IMR-90 (cell line): ENCODE measurements at regions not wholly inside any gene's neighbourhood (a gene's known extent, or its start where the extent isn't known, plus 50 kb on each side); places are given as distances from the start of the nearest gene placed in this dataset.

Experiments used
- ATAC-seq: fragments of 200-7000 bp; cut with Tn5 transposase; 2 replicates; pipeline ENCODE4 v1.9.1; 2020; ENCODE audit warnings: low read depth, mild to moderate bottlenecking, moderate library complexity
- BruUV-seq: library from RNA; stranded (reverse); fragments of 400-500 nt; replicated peaks from 2 replicates; lab custom pipeline; 2021; lab: Mats Ljungman, UMichigan
- CTCF ChIA-PET: fragments of 300-600 bp; formaldehyde crosslinking; extraction: SDS; loops from one replicate; lab custom pipeline; 2021; ENCODE audit warnings: antibody characterized with exemption; lab: Yijun Ruan, JAX
- POLR2A ChIA-PET: fragments of 300-600 bp; sonication (Branson Sonifier 250); formaldehyde crosslinking; loops from one replicate; lab custom pipeline; 2022; ENCODE audit warnings: antibody characterized with exemption; ENCODE audit not compliant: unreplicated experiment; lab: Charles Lee
- DNase-seq: peaks from one replicate; pipeline ENCODE4 v3.0.0; 2013
- H2AFZ ChIP-seq: replicated peaks from 2 replicates; pipeline ENCODE3; 2013; ENCODE audit warnings: low read length, mild to moderate bottlenecking; ENCODE audit not compliant: poor library complexity
- H2AK5ac ChIP-seq: 2 replicates; pipeline ENCODE4 v1.6.1; 2013; ENCODE audit warnings: low read depth, low read length, inconsistent platforms
- H2AK9ac ChIP-seq: replicated peaks from 2 replicates; pipeline ENCODE3; 2013; ENCODE audit warnings: mild to moderate bottlenecking, low read depth, low read length, moderate library complexity; ENCODE audit not compliant: poor library complexity
- H2BK120ac ChIP-seq: 2 replicates; pipeline ENCODE4 v1.6.1; 2013; ENCODE audit warnings: low read depth, low read length, inconsistent platforms
- H2BK15ac ChIP-seq: 3 replicates; pipeline ENCODE4 v1.6.1; 2013; ENCODE audit warnings: low read depth, low read length, inconsistent platforms
- H2BK20ac ChIP-seq: 2 replicates; pipeline ENCODE4 v1.6.1; 2013; ENCODE audit warnings: low read depth, mild to moderate bottlenecking, inconsistent platforms, low read length, moderate library complexity
- H2BK5ac ChIP-seq: 2 replicates; pipeline ENCODE4 v1.6.1; 2013; ENCODE audit warnings: mild to moderate bottlenecking, low read depth, low read length, inconsistent platforms; ENCODE audit not compliant: poor library complexity, severe bottlenecking
- H3K14ac ChIP-seq: replicated peaks from 2 replicates; pipeline ENCODE4 v1.6.1; 2013; ENCODE audit warnings: low read depth, low read length, inconsistent platforms
- H3K18ac ChIP-seq: 2 replicates; pipeline ENCODE4 v1.6.1; 2013; ENCODE audit warnings: low read depth, low read length, control low read depth
- H3K23ac ChIP-seq: 2 replicates; pipeline ENCODE4 v1.6.1; 2013; ENCODE audit warnings: low read depth, low read length, inconsistent platforms
- H3K27ac ChIP-seq: 2 replicates; pipeline ENCODE4 v1.5.1; 2013; ENCODE audit warnings: mild to moderate bottlenecking, control low read depth, low read length; ENCODE audit not compliant: insufficient read depth
- H3K27me3 ChIP-seq: 2 replicates; pipeline ENCODE4 v1.6.1; 2013; ENCODE audit warnings: low read length; ENCODE audit not compliant: control insufficient read depth, insufficient read depth
- H3K36me3 ChIP-seq: 2 replicates; pipeline ENCODE4 v1.6.1; 2013; ENCODE audit warnings: low read length, mixed read lengths; ENCODE audit not compliant: control insufficient read depth, insufficient read depth
- H3K4ac ChIP-seq: 2 replicates; pipeline ENCODE4 v1.6.1; 2013; ENCODE audit warnings: low read depth, low read length, inconsistent platforms
- H3K4me1 ChIP-seq: 2 replicates; pipeline ENCODE4 v1.6.1; 2013; ENCODE audit warnings: low read length, mixed read lengths; ENCODE audit not compliant: control insufficient read depth, insufficient read depth
- H3K4me2 ChIP-seq: 2 replicates; pipeline ENCODE4 v1.6.1; 2013; ENCODE audit warnings: low read depth, mild to moderate bottlenecking, control low read depth, low read length, moderate library complexity
- H3K4me3 ChIP-seq: 2 replicates; pipeline ENCODE4 v1.5.1; 2013; ENCODE audit warnings: low read depth, mild to moderate bottlenecking, control low read depth, low read length, moderate library complexity; ENCODE audit not compliant: insufficient read depth
- H3K56ac ChIP-seq: 2 replicates; pipeline ENCODE4 v1.6.1; 2013; ENCODE audit warnings: low read length, inconsistent platforms; ENCODE audit not compliant: insufficient read depth; ENCODE audit errors: extremely low read depth
- H3K79me1 ChIP-seq, 2 experiments: 2 replicates each; pipeline ENCODE4 v1.6.1; 2013; ENCODE audit warnings: low read length in 2 of 2, inconsistent platforms in 1 of 2, low read depth in 1 of 2
- H3K9ac ChIP-seq: 2 replicates; pipeline ENCODE4 v1.6.1; 2013; ENCODE audit warnings: low read depth, low read length, control low read depth
- H3K9me1 ChIP-seq: 2 replicates; pipeline ENCODE4 v1.6.1; 2013; ENCODE audit warnings: low read length, inconsistent platforms; ENCODE audit not compliant: insufficient read depth
- H3K9me3 ChIP-seq: 2 replicates; pipeline ENCODE4 v1.6.1; 2013; ENCODE audit warnings: low read length; ENCODE audit not compliant: control insufficient read depth, insufficient read depth
- H4K20me1 ChIP-seq: 2 replicates; pipeline ENCODE4 v1.6.1; 2013; ENCODE audit warnings: low read length, inconsistent platforms; ENCODE audit not compliant: insufficient read depth
- H4K5ac ChIP-seq: 2 replicates; pipeline ENCODE4 v1.6.1; 2013; ENCODE audit warnings: mild to moderate bottlenecking, low read depth, low read length, control low read depth
- H4K8ac ChIP-seq, 2 experiments: 2 replicates each; pipeline ENCODE4 v1.6.1; 2013; ENCODE audit warnings: low read depth in 2 of 2, low read length in 2 of 2, control low read depth in 1 of 2, inconsistent platforms in 1 of 2
- H4K91ac ChIP-seq: 2 replicates; pipeline ENCODE4 v1.6.1; 2013; ENCODE audit warnings: low read depth, low read length, inconsistent platforms; ENCODE audit not compliant: insufficient read depth
- BHLHE40 ChIP-seq: fragments of 150-350 bp; IDR thresholded peaks from 2 replicates; pipeline ENCODE4 v1.6.1; 2016; ENCODE audit warnings: mild to moderate bottlenecking, low read depth, low read length
- CEBPB ChIP-seq: IDR thresholded peaks from 2 replicates; pipeline ENCODE4 v1.6.1; 2012; ENCODE audit warnings: low read depth, low read length, improper control_type of control experiment
- CHD1 ChIP-seq: IDR thresholded peaks from 2 replicates; pipeline ENCODE4 v1.6.1; 2012; ENCODE audit warnings: low read depth, low read length, improper control_type of control experiment
- CTCF ChIP-seq: conservative IDR thresholded peaks from 2 replicates; pipeline ENCODE4 v1.5.1; 2012; ENCODE audit warnings: mild to moderate bottlenecking, low read depth, low read length, improper control_type of control experiment
- ELK1 ChIP-seq: fragments of 150-350 bp; IDR thresholded peaks from 2 replicates; pipeline ENCODE4 v1.6.1; 2016; ENCODE audit warnings: low read depth, mild to moderate bottlenecking, low read length, moderate library complexity, borderline replicate concordance
- FOS ChIP-seq: fragments of 150-350 bp; IDR thresholded peaks from 2 replicates; pipeline ENCODE4 v1.6.1; 2016; ENCODE audit warnings: low read depth, low read length
- MAFK ChIP-seq: IDR thresholded peaks from 2 replicates; pipeline ENCODE4 v1.6.1; 2012; ENCODE audit warnings: low read depth, low read length, improper control_type of control experiment
- MAZ ChIP-seq: IDR thresholded peaks from 2 replicates; pipeline ENCODE4 v1.6.1; 2012; ENCODE audit warnings: low read depth, mild to moderate bottlenecking, low read length, improper control_type of control experiment, moderate library complexity, borderline replicate concordance
- MXI1 ChIP-seq: IDR thresholded peaks from 2 replicates; pipeline ENCODE4 v1.6.1; 2012; ENCODE audit warnings: low read depth, mild to moderate bottlenecking, low read length, moderate library complexity, borderline replicate concordance
- NFE2L2 ChIP-seq: fragments of 150-350 bp; IDR thresholded peaks from 2 replicates; pipeline ENCODE4 v1.6.1; 2016; ENCODE audit warnings: low read depth, mild to moderate bottlenecking, low read length
- POLR2A ChIP-seq: IDR thresholded peaks from 2 replicates; pipeline ENCODE4 v1.6.1; 2012; ENCODE audit warnings: mild to moderate bottlenecking, low read depth, low read length
- RAD21 ChIP-seq: IDR thresholded peaks from 2 replicates; pipeline ENCODE4 v1.6.1; 2012; ENCODE audit warnings: low read length, improper control_type of control experiment
- RCOR1 ChIP-seq: IDR thresholded peaks from 2 replicates; pipeline ENCODE4 v1.6.1; 2012; ENCODE audit warnings: mild to moderate bottlenecking, low read length, improper control_type of control experiment; ENCODE audit not compliant: insufficient replicate concordance
- SMC3 ChIP-seq: fragments of 150-350 bp; IDR thresholded peaks from 2 replicates; pipeline ENCODE4 v1.6.1; 2016; ENCODE audit warnings: low read depth, mild to moderate bottlenecking, antibody characterized with exemption, low read length, moderate library complexity
- USF2 ChIP-seq: fragments of 150-350 bp; IDR thresholded peaks from 2 replicates; pipeline ENCODE4 v1.6.1; 2017; ENCODE audit warnings: mild to moderate bottlenecking, antibody characterized with exemption, low read length, low read depth
- WGBS, 2 experiments: methylation state at CpG; one replicate each; pipeline versions ENCODE4 v1.1.5 to v1.1.7; 2013; ENCODE audit warnings: missing lambda C conversion rate in 2 of 2; ENCODE audit not compliant: insufficient read length in 1 of 2; ENCODE audit errors: extremely low coverage in 2 of 2; 5-methylcytosine and 5-hydroxymethylcytosine counted together
- dilution Hi-C: fragments of 300-500 bp; cut with HindIII; formaldehyde crosslinking; loops from one replicate; pipeline ENCODE4 v1.14.3; 2018; ENCODE audit warnings: low sequenced_read_pairs; ENCODE audit not compliant: unreplicated experiment
- in situ Hi-C: fragments of 300-500 bp; cut with MboI; formaldehyde crosslinking; loops from 3 replicates; pipeline ENCODE4 v1.14.3; 2019; ENCODE audit warnings: low sequenced_read_pairs, inconsistent platforms, mixed read lengths
- intact Hi-C: fragments of 100-400 bp; cut with micrococcal nuclease; formaldehyde crosslinking; loops from 2 replicates; pipeline ENCODE4 v1.10.0; 2022

GRCh38 chr12:45570501-45570900 is 159.0 kb upstream of the ARID2 start:
- H3K14ac ChIP-seq, result no peak overlapping the region
- H3K4me3 ChIP-seq, result no peak overlapping the region
- dilution Hi-C loops, result no loop called here
- H3K56ac ChIP-seq, result no peak overlapping the region
- no peaks in the 10 kb centered on the region for H3K79me1 ChIP-seq
- peaks cover 19% of the 10 kb centered on the region for H3K27me3 ChIP-seq
- H2BK15ac ChIP-seq, result no peak overlapping the region
- H4K20me1 ChIP-seq, result no peaks in the 10 kb centered on the region
- H4K5ac ChIP-seq, result no peak overlapping the region
- no peak overlapping the region for H3K27ac ChIP-seq
- no peak overlapping the region for H4K8ac ChIP-seq
- ATAC-seq (no peak), DNase-seq (no peak)
- no peak for TF ChIP-seq BHLHE40
- no peak for TF ChIP-seq USF2
- no peak for TF ChIP-seq SMC3
- TF ChIP-seq CHD1, result no peak
- no peak for TF ChIP-seq POLR2A
- TF ChIP-seq MAFK, result no peak
- TF ChIP-seq ELK1, result no peak
- no peak for TF ChIP-seq MXI1
- TF ChIP-seq NFE2L2, result no peak
- no peak for TF ChIP-seq RCOR1
- TF ChIP-seq FOS, result no peak
- TF ChIP-seq CTCF, result no peak
- TF ChIP-seq MAZ, result no peak
- TF ChIP-seq CEBPB, result no peak
- TF ChIP-seq RAD21, result no peak
- H3K4me2 ChIP-seq, result no peak overlapping the region
- no CpG with 5 or more reads among the region's 1 CpG for WGBS, 2 experiments
- ChIA-PET POLR2A (no interaction called here), CTCF (no interaction called here)
- H3K18ac ChIP-seq, result no peak overlapping the region
- H3K4me1 ChIP-seq, result no peaks in the 10 kb centered on the region
- no peak overlapping the region for H4K91ac ChIP-seq
- H3K23ac ChIP-seq, result no peak overlapping the region
- no peak overlapping the region for H3K9ac ChIP-seq
- no peak overlapping the region for H2AK9ac ChIP-seq
- no peak overlapping the region for H2BK5ac ChIP-seq
- H2AK5ac ChIP-seq, result no peak overlapping the region
- H2AFZ ChIP-seq, result no peak overlapping the region
- H3K4ac ChIP-seq, result no peak overlapping the region
- no peaks in the 10 kb centered on the region for H3K9me3 ChIP-seq
- H2BK120ac ChIP-seq, result no peak overlapping the region
- no peak overlapping the region for H2BK20ac ChIP-seq
- BruUV-seq, result no TSS peak
- in situ Hi-C loops, result no loop called here
- intact Hi-C loops, result no loop called here
- no peaks in the 10 kb centered on the region for H3K9me1 ChIP-seq
- H3K36me3 ChIP-seq, result no peaks in the 10 kb centered on the region
